ENCODE measurements at regions not wholly inside any gene's neighbourhood (a gene's known extent, or its start where the extent isn't known, plus 50 kb on each side); places are given as distances from the start of the nearest gene placed in this dataset.

- DNase-seq, result no peak
Measured at GRCh38 chr9:129411501-129412175, 209.3 kb downstream of the C9orf50 start.

- DNase-seq, result no peak
Measured at GRCh38 chr9:129410226-129410625, 210.7 kb downstream of the C9orf50 start.

- no peak for DNase-seq
Measured at GRCh38 chr9:129408535-129409215, 212.2 kb downstream of the C9orf50 start.

- no peak for DNase-seq
Measured at GRCh38 chr9:129407905-129408452, 212.9 kb downstream of the C9orf50 start.

GRCh38 chr9:129406278-129407225 is 214.3 kb downstream of the C9orf50 start:
- no peak for DNase-seq

- DNase-seq, result no peak
Measured at GRCh38 chr9:129405827-129406213, 215.1 kb downstream of the C9orf50 start.

GRCh38 chr9:129405089-129405826 is 215.6 kb downstream of the C9orf50 start:
- DNase-seq, result no peak

GRCh38 chr9:129404621-129405020 is 216.3 kb downstream of the C9orf50 start:
- no peak for DNase-seq

- no peak for DNase-seq
Measured at GRCh38 chr9:129403779-129404620, 216.9 kb downstream of the C9orf50 start.

- DNase-seq, result no peak
Measured at GRCh38 chr9:129402931-129403778, 217.7 kb downstream of the C9orf50 start.

GRCh38 chr9:129402371-129402739 is 218.5 kb downstream of the C9orf50 start:
- no peak for DNase-seq

- DNase-seq, result no peak
Measured at GRCh38 chr9:129401623-129402370, 219.1 kb downstream of the C9orf50 start.

- no peak for DNase-seq
Measured at GRCh38 chr9:129400971-129401622, 219.8 kb downstream of the C9orf50 start.

GRCh38 chr9:129400001-129400970 is 220.6 kb downstream of the C9orf50 start:
- no peak for DNase-seq

- DNase-seq, result no peak
Measured at GRCh38 chr9:129399634-129399990, 221.3 kb downstream of the C9orf50 start.

GRCh38 chr9:129398961-129399633 is 221.0 kb upstream of the IER5L start:
- DNase-seq, result no peak
